ENCODE measurements at regions not wholly inside any gene's neighbourhood (a gene's known extent, or its start where the extent isn't known, plus 50 kb on each side); places are given as distances from the start of the nearest gene placed in this dataset.

DNA sequence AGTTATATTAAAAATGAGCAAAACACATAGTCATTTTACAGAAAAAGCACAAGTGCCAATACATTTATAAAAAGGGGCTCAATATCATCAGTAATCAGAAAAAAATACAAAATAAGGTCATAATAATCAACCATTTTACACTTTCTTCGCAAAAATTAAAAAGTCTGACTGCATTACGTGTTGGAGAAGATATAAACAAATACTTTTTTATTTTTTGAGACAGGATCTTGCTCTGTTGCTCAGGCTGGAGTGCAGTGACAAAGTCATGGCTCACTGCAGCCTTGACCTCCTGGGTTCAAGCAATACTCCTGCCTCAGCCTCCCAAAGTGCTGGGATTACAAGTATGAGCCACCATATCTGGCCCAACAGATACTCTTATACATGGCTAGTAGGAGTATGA lies 181.5 kb upstream of the DIO3 start:
- no peak for TF ChIP-seq POLR2A (IDR thresholded peaks at IDR 0.05)
- TF ChIP-seq, protein P1, sequence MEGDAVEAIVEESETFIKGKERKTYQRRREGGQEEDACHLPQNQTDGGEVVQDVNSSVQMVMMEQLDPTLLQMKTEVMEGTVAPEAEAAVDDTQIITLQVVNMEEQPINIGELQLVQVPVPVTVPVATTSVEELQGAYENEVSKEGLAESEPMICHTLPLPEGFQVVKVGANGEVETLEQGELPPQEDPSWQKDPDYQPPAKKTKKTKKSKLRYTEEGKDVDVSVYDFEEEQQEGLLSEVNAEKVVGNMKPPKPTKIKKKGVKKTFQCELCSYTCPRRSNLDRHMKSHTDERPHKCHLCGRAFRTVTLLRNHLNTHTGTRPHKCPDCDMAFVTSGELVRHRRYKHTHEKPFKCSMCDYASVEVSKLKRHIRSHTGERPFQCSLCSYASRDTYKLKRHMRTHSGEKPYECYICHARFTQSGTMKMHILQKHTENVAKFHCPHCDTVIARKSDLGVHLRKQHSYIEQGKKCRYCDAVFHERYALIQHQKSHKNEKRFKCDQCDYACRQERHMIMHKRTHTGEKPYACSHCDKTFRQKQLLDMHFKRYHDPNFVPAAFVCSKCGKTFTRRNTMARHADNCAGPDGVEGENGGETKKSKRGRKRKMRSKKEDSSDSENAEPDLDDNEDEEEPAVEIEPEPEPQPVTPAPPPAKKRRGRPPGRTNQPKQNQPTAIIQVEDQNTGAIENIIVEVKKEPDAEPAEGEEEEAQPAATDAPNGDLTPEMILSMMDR (IDR thresholded peaks at IDR 0.05): no peak
